ENCODE measurements at regions not wholly inside any gene's neighbourhood (a gene's known extent, or its start where the extent isn't known, plus 50 kb on each side); places are given as distances from the start of the nearest gene placed in this dataset.
"Not testable (repeated sequence)": the region's sequence is repeated elsewhere in the genome, so short reads cannot be mapped to it uniquely, and the experiment has no call there.

DNA sequence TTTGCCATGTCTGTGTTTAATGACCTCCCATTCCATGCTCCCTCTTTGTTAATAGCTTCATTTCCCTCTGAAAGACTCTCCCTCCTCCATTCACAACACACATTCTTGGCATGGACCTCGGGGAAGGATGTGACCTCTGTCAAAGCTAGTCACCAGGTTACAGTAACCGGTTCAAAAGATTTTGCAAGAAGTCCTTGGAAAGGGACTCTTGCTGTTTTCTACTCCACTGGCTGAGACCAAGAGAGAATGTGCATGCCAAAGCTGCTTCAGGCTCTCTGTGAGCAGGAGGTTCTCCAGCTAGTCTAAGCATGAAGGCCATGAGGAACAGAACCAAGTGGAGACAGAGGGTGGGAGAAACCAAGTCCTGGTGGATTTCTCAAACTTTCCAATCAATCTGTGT lies 732.6 kb downstream of the CCSER2 start:
- FAIRE-seq, result no peak
- DNase-seq (ENCODE audit: extremely low spot score, insufficient read length, low read depth), result no peak

DNA sequence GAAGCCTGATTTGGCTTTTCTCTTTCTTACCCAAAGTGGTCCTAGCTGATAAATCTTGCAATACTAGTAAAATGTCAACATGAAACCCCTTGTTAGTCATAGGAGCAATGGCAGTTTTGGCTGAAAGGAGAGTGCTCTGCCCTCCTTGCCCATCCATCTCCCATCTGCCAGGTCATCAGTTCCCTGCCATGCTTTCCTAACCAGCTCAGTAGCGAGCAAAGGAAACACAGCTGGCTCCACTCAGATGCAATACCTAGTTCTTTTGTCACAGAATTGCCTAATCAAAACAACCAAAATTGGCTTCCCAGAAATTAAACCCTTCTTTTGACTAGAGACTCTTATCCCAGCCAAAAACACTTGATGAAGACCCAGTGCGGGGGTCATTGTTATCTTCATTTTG lies 733.0 kb downstream of the CCSER2 start:
- DNase-seq (ENCODE audit: extremely low spot score, insufficient read length, low read depth) (no peak), FAIRE-seq (no peak)

DNA sequence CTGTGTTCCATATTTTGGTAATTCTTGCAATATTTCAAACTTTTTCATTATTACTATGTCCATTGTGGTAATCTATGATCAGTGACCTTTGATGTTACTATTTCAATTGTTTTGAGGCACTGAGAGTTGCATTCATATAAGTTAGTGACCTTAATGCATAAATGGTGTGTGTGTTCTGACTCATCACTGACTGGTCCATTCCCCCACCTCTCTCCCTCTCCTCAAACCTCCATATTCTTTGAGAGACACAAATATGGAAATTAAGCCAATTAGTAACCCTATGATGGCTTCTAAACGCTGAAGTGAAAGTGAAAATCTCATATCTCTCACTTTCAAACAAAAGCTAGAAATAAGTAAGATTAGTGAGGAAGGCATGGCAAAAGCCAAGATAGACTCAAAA lies 739.6 kb downstream of the CCSER2 start:
- FAIRE-seq (no peak), DNase-seq (ENCODE audit: extremely low spot score, insufficient read length, low read depth) (no peak)

- DNase-seq (ENCODE audit: extremely low spot score, insufficient read length, low read depth) (no peak), FAIRE-seq (no peak)
Measured at GRCh38 chr10:85080934-85081333, 752.5 kb downstream of the CCSER2 start.

DNA sequence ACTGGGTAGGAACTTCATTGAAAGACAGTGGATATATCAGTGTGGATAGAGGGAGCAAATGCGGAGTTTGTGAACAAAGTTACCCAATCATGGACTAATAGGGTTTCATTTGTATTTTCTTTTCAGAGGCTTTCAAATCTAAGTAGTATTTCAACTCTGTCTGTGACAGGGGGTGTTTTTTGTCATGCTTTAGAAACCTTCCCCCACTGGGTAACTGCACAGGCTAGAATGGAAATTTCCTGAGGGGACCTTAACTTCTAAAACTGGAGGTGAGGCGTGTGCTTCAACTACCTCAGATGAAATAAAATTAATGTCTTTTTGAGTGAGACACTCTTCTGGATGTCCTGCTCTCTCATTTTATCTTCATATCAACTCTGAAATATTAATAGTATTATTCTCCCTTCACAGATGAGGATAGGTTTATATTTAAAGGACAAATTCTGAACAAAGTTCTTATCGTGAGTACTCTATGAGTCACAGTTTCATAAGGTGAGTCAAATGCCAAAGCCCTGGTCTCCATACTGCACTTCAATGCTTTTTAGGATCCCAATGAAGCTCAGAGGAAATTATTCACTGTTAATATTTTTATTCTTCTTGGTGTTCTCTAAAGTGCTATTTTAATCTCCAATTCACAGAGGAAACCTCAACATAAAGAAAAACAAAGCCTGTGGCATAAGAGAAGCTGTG lies 770.6 kb downstream of the CCSER2 start:
- DNase-seq (ENCODE audit: extremely low spot score, insufficient read length, low read depth), result no peak
- FAIRE-seq, result no peak

- no peak for DNase-seq (ENCODE audit: extremely low spot score, insufficient read length, low read depth)
- no peak for FAIRE-seq
Measured at GRCh38 chr10:85100495-85100894, 772.1 kb downstream of the CCSER2 start.

- FAIRE-seq (no peak), DNase-seq (ENCODE audit: extremely low spot score, insufficient read length, low read depth) (no peak)
Measured at GRCh38 chr10:85105614-85106255, 777.3 kb downstream of the CCSER2 start.

GRCh38 chr10:85111271-85111670 lies 782.9 kb downstream of the CCSER2 start:
- DNase-seq (ENCODE audit: extremely low spot score, insufficient read length, low read depth), result no peak
- no peak for FAIRE-seq

GRCh38 chr10:85124603-85125051 lies 796.2 kb downstream of the CCSER2 start:
- DNase-seq (ENCODE audit: extremely low spot score, insufficient read length, low read depth) (no peak), FAIRE-seq (no peak)

DNA sequence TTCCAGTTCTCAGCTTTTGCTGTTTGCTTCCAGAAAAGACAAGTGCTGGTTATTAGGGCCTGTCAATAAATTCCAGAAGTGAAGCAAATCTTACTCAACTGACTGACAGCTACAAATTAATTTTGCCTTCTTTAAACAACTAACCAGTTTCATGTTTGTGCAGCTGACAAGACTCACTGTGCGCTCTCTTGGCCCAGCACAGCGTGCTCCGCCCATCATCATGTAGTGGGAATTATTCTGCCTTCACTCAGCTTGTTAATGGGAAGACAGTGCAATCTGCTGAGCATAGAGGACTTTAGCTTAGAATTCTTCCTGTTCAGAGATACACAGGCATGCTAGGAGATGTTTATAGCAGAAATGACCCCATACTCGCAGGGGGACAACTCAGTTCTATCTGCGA lies 808.9 kb downstream of the CCSER2 start:
- FAIRE-seq, result no peak
- no peak for DNase-seq (ENCODE audit: extremely low spot score, insufficient read length, low read depth)

- no peak for DNase-seq (ENCODE audit: extremely low spot score, insufficient read length, low read depth)
Measured at GRCh38 chr10:85138046-85138445, 809.7 kb downstream of the CCSER2 start.

GRCh38 chr10:85139124-85139523 lies 810.7 kb downstream of the CCSER2 start:
- no peak for FAIRE-seq
- DNase-seq (ENCODE audit: extremely low spot score, insufficient read length, low read depth), result no peak

More at GRCh38 chr10:85138046-85138445, 809.7 kb downstream of the CCSER2 start:
- no peak for FAIRE-seq

- FAIRE-seq, result not testable (repeated sequence)
Measured at GRCh38 chr10:85141520-85141919, 813.1 kb downstream of the CCSER2 start.

DNA sequence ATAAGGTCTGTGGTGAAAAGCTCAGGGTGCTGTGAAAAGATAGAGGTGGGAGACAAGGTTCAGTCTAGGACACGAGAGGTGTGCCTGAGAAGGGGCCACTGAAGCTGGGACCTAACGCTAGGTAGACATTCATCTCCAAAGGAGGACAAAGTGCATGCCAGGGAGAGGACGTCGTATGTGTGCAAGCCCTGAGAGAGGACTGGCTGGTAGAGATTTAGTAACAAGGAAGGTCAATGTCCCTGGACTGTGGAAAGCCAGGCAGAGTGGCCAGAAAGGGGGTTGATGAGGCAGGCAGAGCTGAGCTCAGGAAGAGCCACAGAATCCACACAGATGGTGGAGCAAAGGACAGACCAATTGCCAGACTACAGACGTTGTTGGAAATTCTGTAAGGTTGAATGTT lies 817.6 kb downstream of the CCSER2 start:
- DNase-seq (ENCODE audit: extremely low spot score, insufficient read length, low read depth) (no peak), FAIRE-seq (no peak)

More at GRCh38 chr10:85141520-85141919, 813.1 kb downstream of the CCSER2 start:
- DNase-seq (ENCODE audit: extremely low spot score, insufficient read length, low read depth), result not testable (repeated sequence)

DNA sequence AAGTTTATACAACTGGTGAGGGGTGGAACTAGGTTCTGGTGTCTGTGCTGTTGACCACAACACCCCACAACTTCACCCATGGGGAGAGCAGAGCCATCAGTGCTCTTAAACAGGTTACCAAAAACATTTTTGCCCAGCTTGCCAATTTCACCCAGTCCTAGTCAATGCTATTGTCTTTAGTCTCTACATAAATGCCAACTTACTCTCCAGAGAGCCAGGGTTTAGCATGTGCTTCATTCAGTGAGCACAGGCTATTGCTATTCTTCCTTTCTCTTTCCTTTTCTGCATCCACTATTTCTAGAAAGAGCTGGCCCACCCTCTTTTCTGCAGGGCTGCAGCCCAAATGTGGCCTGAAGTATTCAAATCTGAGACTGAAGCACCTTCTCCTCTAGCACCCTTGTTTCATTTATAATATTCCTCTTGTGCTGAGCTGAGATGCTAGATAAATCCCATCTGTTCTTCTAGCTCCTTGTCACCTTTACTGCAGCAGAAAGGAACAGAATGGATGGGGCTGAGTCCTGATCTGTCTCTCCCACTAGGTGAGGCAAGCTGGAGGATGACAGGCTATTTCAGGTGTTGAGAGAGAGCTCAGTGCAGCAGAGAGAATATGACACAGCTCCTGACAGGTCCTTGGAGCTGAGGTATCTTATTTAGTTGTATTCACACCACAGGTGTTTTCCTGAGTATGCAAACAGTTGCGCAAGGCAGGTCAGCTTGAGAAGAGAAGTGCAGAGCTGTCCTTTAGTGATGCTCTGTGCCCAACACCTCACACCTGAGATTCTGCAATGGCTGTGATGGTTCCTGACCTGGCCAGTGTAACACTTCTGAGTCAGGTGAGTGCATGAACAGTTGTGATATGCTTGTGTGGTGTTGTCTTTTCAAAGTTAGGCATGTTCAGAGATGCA lies 819.2 kb downstream of the CCSER2 start:
- FAIRE-seq (no peak), DNase-seq (ENCODE audit: extremely low spot score, insufficient read length, low read depth) (no peak)

DNA sequence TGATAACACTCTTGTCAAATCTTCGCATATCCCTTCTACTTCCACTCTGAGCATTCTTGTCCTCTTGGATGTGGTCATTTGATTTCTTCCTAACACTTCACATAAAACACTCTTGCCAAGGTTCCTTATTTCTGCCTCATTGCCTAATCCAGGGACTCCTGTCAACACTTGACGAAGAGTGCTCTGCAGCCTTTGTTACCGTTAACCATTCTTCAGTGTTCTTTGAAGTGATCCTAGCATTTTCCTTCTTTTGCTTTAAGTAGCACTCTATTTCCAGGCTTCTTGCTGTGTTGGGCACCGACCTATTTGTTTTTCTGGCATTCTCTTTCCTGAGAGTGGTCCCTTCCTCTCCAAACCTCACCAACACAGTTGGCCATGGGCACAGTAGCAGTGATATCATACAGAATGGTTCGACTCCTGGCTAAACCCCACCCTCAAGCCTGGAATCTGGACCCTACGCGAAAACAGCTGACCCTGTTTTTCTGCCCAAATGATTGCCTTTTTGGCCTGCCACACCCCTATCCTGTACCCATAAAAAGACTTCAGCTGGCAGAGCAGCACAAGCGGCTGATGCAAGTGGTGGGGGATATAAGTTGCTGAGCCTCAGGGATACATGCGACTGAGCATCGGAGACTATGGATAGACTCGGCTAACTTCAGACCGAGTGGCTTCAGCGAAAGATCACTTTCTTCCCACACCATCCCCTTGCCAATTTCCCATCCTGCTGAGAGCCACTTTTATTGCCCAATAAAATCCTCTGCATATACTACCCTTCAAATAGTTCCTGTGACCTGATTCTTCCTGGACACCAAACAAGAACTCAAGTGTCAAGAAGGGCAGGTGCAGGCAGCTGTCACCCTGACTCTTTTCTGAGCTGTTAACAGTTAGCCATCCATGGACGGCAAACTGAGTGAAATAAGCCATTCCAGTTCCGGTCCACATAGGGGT lies 820.6 kb downstream of the CCSER2 start:
- no peak for FAIRE-seq

DNA sequence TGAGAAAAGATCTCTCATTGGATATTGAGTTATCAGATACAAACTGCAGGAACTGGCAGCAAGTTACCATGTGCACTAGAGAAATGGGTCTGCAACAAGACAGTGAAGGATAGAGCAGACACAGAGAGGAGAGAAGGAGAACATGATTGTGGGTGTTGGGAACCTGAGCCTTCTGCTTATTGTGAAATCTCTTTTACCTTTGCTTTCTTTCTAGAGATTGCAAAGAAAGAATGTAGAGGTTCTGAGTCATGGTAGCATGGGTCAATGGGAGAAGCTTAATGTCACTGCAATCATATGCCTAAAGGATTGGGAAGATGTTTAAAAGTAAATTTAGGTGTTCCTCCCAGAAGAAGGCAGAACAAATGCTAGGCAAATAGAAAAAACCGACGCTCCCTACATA lies 821.4 kb downstream of the CCSER2 start:
- FAIRE-seq, result no peak
- no peak for DNase-seq (ENCODE audit: extremely low spot score, insufficient read length, low read depth)

More for the DNA sequence above, 820.6 kb downstream of the CCSER2 start:
- DNase-seq (ENCODE audit: extremely low spot score, insufficient read length, low read depth), result no peak

- no peak for FAIRE-seq
- DNase-seq (ENCODE audit: extremely low spot score, insufficient read length, low read depth), result no peak
Measured at GRCh38 chr10:85151506-85151905, 823.1 kb downstream of the CCSER2 start.

DNA sequence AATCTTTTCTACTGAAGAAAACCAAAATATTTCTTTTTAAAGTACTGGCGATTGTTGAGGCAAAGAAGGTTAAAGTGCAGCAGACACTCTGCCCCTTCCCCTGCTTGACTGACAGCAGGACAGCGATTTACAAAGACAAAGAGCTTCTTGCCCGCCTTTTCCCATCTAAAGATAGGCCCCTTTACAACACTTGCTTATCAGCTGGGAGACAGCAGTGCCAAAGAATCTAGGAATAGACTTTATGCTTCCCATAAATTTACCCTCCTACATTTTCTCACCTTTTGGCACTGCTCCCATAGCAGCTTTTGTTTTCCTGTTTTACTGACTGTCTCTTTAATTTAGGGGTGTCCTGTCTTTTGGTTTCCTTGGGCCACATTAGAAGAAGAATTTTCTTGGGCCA lies 824.1 kb downstream of the CCSER2 start:
- FAIRE-seq, result no peak
- DNase-seq (ENCODE audit: extremely low spot score, insufficient read length, low read depth), result no peak

DNA sequence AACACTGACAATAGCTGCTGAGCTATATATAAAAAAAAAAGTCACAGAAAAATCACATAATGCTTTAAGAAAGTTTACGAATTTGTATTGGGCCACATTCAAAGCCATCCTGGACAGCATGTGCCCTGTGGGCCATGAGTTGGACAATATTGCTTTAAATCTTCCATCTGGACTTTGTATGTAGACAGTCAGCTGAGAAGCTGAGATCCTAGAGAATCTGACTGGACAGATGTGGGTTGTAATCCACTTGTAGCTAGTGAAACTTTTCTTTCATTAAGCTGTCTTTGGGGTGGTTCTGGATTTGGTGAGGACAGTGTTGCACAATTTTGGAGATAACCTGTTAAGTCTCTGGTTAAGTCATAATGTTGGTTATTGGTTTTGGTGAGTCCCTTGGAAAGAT lies 824.5 kb downstream of the CCSER2 start:
- FAIRE-seq, result no peak
- DNase-seq (ENCODE audit: extremely low spot score, insufficient read length, low read depth), result no peak
